Peyer's patch (tissue), 4 donors: ENCODE measurements at regions not wholly inside any gene's neighbourhood (a gene's known extent, or its start where the extent isn't known, plus 50 kb on each side); places are given as distances from the start of the nearest gene placed in this dataset.

Experiments used
- POLR2A ChIP-seq, 2 donors: fragments of 450-650 bp; IDR thresholded peaks; one replicate each; pipeline ENCODE4 v1.5.1; 2017; ENCODE audit warnings: antibody characterized with exemption in 2 of 2, mild to moderate bottlenecking in 2 of 2, moderate library complexity in 2 of 2
- TF ChIP-seq, protein P1 (sequence below), 6 experiments: fragments of 450-650 bp in 4 of 6; fragments of 200-600 bp in 2 of 6; sonication (generic) in 1 of 6; IDR thresholded peaks; one replicate each; pipeline ENCODE4 v1.5.1; 2017 to 2019; ENCODE audit warnings: antibody characterized with exemption in 6 of 6, mild to moderate bottlenecking in 3 of 6, moderate library complexity in 1 of 6

DNA sequence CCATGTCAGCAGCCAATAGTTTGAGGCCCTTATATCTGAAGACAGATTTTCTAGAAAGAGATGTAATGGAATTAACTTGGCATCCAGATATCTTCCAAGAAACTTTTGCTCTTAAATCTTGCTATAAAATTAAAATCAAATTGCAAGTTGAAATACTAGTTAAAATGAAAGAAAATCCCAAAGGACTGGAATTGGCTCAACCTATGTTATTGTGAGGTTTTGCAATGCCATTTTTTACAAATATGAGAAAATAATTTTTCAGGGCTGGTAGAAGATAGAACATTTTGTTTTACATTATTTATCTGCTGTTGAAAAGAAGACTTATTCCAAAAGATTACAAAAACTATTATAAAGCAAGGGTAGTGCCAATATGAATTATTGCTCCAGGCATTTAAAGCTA, 92.2 kb upstream of the AGTR1 start:
- TF ChIP-seq, protein P1, sequence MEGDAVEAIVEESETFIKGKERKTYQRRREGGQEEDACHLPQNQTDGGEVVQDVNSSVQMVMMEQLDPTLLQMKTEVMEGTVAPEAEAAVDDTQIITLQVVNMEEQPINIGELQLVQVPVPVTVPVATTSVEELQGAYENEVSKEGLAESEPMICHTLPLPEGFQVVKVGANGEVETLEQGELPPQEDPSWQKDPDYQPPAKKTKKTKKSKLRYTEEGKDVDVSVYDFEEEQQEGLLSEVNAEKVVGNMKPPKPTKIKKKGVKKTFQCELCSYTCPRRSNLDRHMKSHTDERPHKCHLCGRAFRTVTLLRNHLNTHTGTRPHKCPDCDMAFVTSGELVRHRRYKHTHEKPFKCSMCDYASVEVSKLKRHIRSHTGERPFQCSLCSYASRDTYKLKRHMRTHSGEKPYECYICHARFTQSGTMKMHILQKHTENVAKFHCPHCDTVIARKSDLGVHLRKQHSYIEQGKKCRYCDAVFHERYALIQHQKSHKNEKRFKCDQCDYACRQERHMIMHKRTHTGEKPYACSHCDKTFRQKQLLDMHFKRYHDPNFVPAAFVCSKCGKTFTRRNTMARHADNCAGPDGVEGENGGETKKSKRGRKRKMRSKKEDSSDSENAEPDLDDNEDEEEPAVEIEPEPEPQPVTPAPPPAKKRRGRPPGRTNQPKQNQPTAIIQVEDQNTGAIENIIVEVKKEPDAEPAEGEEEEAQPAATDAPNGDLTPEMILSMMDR (IDR thresholded peaks at IDR 0.05): no peak
- no peak for TF ChIP-seq POLR2A (IDR thresholded peaks at IDR 0.05)
